HG03095 (cell line): ENCODE measurements at regions not wholly inside any gene's neighbourhood (a gene's known extent, or its start where the extent isn't known, plus 50 kb on each side); places are given as distances from the start of the nearest gene placed in this dataset.
"Not testable (repeated sequence)": the region's sequence is repeated elsewhere in the genome, so short reads cannot be mapped to it uniquely, and the experiment has no call there.

ENCODE experiments used
- ATAC-seq: cut with Tn5 transposase; IDR thresholded peaks from one replicate; pipeline ENCODE4 v1.9.1; 2021; ENCODE audit warnings: moderate library complexity; ENCODE audit not compliant: unreplicated experiment

DNA sequence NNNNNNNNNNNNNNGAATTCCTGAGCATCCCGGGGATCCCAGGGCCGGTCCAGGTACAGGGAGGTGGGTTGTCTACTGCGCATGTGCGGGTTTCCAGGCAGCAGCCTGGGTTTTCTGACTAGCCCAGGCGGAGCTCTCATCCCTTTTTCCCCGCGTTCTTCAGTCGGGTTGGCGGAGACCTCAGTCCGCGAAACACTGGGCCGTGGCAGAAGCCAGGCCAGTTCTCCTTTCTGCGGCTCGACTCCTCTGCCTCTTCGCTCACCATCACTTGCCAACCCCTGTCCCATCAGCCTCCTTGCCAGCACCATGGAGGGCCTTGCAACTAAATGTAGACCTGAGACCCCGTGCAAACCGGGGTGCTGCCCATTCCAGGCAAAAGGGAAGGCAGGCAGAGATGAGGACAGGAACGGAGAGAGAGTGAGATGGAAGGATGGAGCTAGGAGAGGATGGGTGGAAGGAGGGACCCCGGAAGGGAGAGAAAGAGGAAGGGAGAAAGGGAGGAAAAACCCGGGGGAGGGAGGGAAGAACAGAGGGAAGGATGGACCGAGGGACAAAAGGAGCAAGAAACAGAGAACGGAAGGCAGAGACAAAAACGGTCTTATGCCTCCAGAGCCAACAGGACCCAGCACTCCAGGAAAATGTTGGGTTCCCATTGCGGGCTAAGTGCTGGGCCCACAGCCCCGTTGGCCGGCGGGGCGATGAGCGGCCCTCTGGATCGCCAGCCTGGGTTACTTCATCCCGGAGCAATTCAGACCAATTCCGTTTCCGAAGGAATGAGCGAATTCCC lies 445.4 kb upstream of the DEFB115 start:
- peak; percentile 65 for ATAC-seq

DNA sequence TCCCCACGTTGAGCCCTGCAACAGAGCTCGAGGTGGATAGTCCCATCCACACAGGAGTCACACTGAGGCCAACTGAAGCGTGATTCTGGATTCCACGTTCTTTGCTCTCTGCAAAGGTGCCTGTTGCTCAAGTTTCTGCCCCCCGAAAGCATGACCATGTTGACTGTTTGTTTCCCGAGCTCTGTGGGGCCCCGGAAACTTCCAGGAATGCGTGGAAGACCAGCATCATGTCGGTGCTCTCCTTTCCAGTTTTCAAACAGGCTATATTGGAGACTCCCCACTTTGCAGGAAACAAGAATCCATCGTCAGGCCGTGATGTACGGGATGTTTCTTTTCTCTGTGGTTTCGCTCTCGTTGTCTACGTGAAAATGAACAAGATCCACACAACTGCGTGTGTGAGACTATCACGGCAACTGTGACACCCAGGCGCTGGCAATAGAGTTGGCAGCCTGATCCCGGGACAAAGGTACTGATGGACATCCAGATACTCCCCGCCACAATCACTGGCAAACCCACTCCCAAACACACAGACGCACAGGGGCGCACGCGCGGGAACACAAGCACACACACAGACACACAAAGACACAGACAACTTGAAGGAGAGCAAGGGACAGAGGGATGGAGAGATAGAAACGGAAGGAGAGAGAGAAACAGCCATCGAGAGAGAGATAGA lies 444.6 kb upstream of the DEFB115 start:
- ATAC-seq: no peak

DNA sequence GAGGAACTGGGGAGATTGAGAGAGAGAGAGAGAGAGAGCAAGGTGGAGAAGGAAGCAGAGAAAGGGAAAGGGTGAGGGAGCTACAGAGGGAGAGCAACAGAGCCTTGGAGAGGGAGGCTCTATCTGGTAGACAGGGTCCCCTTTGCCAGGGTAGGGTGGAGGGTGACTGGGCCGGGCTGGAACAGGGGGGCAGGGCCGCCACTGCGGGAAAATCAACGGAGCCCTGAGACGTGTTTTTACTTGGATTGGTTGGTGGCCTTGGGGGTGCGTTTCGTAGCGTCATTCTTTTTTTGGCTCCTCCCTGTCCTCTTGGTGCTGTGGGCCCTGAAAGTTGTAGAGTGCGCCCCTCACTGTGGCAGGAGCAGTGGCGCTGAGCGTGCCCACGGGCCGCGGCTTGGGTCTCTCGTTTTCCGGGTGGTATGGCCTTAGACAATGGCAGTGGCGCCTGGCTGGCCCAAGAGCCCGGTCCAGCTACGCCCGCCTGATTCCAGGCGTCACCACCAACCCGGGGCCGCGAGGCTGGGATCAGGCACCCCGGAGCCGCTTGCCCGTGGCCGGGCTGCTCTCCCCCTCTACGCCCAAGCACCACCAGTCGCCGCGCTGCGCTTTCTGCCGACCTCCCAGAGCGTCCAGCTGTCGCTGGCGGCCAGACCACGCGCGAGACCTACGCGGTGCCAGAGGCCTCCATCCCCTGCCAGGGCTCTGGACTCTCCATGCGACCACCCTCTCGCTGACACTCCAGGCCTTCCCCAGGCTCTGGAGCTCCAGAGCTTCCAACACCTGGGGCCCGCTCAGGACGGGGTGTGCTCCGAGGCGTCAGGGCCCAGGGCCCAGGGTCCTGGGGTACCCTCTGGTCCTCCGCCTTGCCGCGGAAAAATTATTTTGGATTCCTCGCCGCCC lies 443.8 kb upstream of the DEFB115 start:
- ATAC-seq: not testable (repeated sequence)

DNA sequence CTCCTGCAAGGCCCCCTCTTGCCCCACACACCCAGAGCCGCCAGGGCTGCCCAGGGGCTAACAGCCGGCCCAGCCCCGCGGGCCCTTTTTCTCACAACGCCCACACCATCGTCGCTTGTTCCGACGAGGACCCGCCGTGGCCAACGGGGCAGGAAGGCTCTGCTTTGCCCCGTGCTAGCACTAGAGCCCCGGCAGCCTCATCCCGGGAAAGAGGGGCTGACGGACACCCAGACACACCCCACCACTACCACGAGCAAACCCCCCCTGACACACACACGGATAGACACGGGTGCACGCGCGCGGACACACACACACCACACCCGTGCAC lies 443.2 kb upstream of the DEFB115 start:
- not testable (repeated sequence) for ATAC-seq

DNA sequence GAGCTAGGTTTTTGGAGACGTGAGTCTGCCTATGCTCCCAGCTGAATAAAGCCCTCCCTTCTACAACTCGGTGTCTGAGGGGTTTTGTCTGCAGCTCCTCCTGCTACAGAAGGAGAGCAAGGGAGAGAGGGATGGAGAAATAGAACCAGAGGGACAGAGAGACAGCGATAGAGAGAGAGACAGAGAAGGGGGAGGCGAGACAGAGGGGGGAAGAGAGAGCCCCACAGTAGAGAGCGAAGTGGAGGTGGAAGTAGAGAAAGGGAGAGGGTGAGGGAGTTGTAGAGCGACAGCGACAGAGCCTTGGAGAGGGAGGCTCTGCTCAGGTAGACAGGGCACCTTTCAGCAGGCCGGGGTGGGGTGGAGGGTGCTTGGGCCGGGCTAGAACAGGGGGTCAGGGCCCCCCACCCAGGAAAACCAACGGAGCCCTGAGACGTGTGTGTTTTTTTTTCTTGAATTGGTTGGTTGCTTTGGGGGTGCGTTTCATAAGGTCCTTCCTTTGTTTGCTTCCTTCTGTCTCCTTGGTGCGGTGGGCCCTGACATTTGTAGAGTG lies 442.4 kb upstream of the DEFB115 start:
- ATAC-seq: not testable (repeated sequence)

DNA sequence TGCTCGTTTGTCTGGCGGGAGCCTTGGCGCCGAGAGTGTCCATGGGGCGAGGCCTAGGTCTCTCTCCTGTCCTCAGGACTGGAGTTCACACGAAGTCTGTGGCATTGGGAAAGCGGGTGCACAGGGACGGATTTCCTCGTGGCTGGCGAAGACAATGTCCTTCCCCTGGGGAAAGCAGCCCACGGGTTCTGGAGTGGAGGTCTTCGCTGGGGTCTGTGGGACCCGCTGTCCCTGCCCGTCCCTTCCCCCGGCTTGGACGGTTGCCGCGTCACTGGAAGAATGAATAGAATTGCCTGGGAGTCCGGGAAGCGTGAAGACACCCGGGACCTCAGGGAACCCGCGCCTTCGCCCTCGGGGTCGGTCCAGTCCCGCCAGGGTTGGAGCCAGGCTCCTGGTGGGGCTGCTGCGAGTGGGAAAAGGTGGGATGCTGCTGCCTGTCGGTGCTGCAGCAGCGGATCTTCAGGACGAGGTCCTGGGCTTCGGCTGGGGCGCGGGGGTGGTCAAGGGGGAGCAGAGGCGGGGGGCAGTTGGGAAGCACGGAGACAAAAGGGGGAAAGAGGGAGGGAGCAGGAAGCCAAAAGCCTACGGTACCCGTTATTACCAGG lies 441.8 kb upstream of the DEFB115 start:
- ATAC-seq: no peak

DNA sequence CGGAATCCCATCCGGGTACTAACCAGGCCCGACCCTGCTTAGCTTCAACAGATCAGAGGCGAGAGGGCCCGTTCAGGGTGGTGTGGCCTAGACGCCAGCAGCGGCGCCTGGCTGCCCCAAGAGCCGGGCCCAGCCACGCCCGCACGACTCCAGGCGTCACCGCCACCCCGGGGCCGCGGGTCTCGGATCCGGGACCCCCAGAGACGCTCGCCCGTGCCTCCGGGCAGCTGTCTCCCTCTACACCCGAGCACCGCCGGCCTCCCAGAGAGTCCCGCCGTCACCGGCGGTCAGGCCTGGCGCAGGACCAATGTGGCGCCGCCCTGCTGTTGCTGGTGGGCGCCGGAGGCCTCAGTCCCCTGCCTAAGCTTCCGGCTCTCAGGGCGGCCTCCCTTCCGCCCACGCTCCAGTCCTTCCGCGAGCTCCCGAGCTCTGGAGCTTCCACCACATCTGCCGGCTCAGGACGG lies 441.2 kb upstream of the DEFB115 start:
- ATAC-seq: no peak

DNA sequence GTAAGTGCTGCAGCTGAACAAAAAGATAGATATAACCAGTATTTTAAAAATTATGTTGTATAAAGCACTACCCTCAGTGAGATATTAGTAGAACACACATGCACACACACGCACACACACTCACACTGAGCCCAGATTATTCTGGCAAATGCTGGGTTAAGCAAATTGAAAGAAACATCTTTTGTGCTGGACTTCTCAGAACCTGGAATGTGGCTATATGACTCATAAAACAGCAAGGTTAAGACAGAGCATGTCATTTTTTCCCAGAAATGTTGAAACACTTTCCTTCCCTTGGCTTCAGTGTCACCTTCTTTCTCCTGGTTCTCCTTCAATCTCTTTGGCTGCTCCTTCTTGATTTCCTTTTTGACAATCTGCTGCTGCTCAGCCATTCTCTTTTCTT lies 435.8 kb upstream of the DEFB115 start:
- ATAC-seq: not testable (repeated sequence)

DNA sequence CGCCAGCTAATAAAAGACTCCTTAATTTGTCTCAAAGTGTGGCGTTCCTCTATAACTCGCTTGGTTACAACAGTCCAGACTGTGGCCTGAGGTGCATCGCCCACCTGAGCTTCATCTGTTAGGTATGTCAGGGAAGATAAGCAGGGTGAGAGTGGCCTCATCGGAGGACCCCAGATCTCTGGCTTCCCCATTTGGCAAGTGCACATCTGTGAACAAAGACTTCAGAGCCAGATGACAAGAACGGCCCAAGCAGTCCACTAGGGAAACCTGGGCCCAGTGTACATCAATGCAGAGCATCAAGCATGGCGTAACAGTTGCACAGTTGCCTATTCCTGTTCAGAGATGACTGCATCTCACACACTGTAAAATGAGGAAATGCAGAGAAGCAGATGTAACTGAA lies 432.8 kb upstream of the DEFB115 start:
- not testable (repeated sequence) for ATAC-seq

DNA sequence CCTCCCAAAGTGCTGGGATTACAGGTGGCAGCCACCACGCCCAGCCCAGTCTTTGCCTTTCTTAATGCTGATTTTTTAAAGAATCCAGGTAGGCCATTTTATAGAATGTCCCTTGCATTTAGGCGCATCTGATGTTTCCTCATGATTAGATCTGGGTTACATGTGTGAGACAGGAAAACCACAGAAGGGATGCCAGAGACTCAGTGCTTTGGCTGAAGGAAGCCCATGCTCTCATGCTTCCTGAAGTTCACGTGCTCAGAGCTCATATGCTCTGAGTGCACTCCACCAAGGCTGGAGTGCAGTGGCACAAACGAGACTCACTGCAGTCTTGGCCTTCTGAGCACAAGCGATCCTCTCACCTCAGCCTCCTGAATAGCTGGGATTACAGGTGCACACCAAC lies 411.5 kb upstream of the DEFB115 start:
- not testable (repeated sequence) for ATAC-seq

DNA sequence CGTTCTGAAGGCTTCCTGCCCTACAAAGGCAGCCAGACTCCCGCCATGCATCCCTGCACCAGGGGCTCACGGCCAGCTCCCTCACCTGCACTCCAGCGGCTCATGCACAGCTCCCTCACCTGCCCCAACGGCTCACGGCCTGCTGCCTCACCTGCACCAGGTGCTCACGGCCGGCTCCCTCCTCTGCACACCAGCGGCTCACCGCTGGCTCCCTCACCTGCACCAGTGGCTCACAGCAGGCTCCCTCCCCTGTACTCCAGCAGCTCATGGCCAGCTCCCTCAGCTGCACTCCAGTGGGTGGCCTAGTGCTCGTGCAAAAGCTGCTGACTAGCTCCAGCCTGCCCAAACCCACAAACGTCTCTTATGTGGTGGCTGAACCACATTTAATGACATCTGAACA lies 389.2 kb upstream of the DEFB115 start:
- ATAC-seq: not testable (repeated sequence)

DNA sequence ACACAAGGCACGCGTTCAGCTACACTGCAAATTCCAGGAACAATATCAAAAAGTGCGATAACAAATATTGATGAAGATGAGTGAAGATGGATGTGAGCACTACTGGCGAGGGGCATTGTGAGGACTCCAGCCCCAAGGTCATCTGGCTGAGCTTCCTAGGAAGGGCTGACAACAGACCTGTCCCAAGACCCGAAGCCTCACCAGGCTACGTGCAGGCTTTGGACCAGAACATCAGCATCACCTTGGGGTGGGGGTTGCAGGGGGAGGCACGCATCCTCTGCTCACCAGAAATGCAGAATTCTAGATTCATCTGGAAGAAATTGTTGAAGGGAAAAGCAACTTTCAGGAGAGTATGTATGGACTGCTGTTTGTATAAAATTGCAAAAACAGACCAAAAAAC lies 386.3 kb upstream of the DEFB115 start:
- not testable (repeated sequence) for ATAC-seq

DNA sequence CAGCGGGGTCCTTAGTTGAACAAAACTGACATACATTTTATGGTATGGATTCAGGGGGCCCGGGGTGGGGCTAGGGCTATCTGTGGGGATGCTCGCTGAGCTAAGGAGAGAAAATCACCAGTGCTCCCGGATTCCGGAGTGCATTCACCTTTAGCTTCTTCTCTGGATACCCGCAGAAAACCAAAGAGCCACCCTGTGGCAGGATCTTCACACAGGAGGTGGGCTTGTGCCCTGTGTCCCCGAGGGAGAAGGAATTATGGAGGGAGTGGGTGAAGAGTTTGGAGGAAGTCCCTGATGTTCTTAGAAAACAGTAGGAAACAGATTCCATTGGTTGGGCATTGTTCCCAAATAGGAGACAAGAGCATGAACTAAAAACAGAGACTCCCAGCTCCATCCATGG lies 385.2 kb upstream of the DEFB115 start:
- ATAC-seq: not testable (repeated sequence)

DNA sequence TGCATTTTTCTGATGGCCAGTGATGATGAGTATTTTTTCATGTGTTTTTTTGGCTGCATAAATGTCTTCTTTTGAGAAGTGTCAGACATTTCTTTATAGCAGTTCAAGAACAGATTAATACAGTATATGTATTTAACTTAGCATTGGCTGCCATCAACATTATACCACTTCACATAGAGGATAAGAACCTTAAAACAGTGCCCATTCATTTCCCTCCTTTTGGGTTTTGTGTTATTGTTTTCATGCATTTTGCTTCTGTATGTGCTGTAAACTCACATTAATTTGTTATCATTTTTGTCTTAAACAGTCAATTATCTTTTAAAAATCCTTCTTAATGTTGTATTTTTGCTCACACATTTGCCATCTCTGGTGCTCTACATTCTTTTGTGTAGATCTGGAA lies 381.6 kb upstream of the DEFB115 start:
- not testable (repeated sequence) for ATAC-seq

DNA sequence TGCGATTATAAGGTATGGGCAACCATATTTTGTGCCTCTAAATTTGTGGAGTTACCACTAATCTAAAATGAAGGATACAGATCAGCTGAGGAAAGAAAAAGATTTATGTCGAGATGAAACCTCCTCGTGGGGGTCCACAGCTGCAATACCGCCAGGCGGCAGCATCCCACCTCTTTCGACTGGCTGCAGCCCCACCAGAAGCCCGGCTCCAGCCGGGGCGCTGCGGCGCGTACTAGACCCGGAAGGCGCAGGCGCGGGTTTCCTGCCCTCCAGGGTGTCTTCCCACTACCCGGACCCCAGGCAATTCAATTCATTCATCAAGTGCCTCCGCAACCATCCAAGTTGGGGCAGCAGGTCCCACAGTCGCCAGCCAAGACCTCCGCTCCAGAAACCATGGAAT lies 366.1 kb upstream of the DEFB115 start:
- ATAC-seq: not testable (repeated sequence)

DNA sequence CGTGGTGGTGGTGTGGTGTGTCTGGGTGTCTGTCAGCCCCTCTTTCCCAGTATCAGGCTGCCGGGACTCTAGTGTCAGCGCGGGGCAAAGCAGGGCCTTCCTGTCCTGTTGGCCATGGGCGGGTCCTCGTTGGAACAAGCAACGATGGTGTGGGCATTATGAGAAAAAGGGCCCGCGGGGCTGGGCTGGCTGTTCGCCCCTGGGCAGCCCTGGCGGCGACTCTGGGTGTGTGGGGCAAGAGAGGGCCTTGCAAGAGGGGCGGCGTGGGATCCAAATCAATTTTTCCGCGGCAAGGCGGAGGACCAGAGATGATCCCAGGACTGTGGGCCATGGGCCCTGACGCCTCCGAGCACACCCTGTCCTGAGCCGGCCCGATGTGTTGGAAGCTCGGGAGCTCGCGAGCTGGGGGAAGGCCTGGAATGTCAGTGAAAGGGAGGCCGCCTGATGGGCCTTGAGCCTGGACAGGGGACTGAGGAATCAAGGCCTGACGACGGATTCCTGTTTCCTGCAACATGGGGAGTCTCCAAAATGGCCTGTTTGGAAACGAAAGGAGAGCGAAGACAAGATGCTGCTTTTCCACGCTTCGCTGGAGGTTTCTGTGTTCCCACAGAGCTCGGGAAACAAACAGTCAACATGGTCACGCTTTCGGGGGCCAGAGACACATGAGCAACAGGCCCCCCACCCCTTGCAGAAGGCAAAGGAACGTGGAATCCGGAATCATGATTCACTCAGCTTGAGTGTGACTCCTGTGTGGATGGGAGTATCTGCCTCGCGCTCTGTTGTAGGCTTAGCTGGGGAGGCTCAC lies 364.7 kb upstream of the DEFB115 start:
- no peak for ATAC-seq

DNA sequence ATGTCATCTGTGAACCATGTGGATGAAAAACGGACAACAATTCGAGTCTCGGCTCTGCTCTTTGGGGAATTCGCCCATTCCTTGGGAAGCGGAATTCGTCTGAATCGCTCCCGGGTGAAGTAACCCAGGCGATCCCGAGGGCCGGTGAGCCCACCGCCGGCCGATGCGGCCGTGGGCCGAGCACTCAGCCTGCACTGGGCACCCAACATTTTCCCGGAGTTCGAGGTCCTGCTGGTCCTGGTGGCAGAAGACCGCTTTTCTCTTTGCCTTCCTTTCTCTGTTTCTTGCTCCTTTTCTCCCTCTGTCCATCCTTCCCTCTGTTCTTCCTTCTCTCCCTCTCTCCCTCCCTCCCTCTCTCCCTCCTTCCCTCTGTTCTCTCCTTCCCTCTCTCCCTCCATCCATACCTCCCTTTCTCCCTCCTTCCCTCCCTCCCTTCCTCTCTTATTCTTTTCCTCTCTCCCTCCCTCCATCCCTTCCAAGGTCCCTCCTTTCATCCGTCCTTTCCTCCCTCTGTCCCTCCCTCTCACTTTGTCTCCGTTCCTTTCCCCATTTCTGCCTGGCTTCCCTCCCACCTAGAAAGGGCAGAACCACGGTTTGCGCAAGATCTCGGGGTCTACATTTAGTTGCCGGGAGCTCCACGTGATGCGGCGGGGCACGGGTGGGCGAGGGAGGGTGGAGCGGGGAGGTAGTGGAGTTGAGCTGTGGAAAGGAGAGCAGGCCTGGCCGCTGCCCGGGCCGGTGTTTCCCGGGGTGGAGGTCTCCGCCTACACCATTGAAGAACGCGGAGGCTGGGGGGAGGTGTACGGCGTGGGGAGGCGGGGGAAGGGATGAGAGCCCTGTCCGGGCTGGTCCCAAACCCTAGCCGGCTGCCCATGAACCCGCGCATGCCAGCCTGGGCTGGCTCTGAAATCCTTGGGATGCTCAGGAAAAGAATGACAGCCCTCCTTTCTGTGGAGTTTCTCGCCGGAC lies 363.8 kb upstream of the DEFB115 start:
- not testable (repeated sequence) for ATAC-seq

DNA sequence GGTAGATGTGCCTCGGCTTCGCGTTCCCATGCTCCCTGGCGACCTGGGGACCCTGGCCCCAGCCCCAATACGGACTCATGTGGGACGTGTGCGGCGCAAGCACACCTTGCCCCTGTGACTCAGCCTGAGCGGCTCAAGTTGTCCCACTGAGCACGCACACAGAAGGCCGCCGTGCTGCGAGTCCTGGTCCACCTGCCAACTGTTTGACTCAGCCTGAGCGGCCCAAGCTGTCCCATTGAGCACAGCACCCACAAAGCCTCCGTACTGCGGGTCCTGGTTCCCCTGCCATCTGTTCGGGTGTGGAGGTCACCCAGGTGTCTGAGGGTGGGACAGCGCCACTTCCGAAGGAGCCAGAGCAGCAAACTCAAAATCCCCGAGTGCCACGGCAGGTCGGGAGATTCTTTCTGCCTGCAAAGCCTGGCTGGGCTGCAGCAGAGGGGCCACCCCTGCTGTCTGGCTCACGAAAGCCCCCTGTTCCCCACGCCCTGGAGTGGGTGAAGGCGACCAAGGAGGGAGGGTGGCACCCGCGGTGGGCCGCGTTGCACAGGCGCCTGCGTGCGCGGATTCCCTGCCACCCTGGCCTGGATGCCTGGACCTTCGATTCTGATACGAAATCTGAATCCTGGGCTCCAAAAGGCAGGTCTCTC lies 362.6 kb upstream of the DEFB115 start:
- ATAC-seq: not testable (repeated sequence)
